22Rv1 (cell line): ENCODE measurements at regions not wholly inside any gene's neighbourhood (a gene's known extent, or its start where the extent isn't known, plus 50 kb on each side); places are given as distances from the start of the nearest gene placed in this dataset.

Source experiments
- CTCF ChIP-seq: fragments of 450-650 bp; IDR thresholded peaks from 2 replicates; pipeline ENCODE4 v1.5.1; 2017; ENCODE audit warnings: mild to moderate bottlenecking
- ZFX ChIP-seq: fragments of 450-650 bp; IDR thresholded peaks from 2 replicates; pipeline ENCODE4 v1.6.1; 2017; ENCODE audit warnings: antibody characterized with exemption, borderline replicate concordance

GRCh38 chr2:53077413-53077812, 690.2 kb upstream of the CHAC2 start:
- TF ChIP-seq CTCF (no peak), ZFX (no peak)
